WTC11 (cell line): ENCODE measurements at regions not wholly inside any gene's neighbourhood (a gene's known extent, or its start where the extent isn't known, plus 50 kb on each side); places are given as distances from the start of the nearest gene placed in this dataset.

Experiments used
- CTCF ChIP-seq: fragments of 200-600 bp; IDR thresholded peaks from 2 replicates; pipeline ENCODE4 v1.8.0; 2022; ENCODE audit warnings: antibody characterized with exemption
- FOXJ3 ChIP-seq: sonication (generic); formaldehyde crosslinking; IDR thresholded peaks from 2 replicates; pipeline ENCODE4 v1.9.0; 2021; ENCODE audit warnings: missing genetic modification reagents, mild to moderate bottlenecking, borderline replicate concordance
- HMGXB4 ChIP-seq: sonication (generic); formaldehyde crosslinking; IDR thresholded peaks from 2 replicates; pipeline ENCODE4 v1.8.1; 2023; ENCODE audit warnings: mild to moderate bottlenecking, moderate library complexity, missing genetic modification reagents

- TF ChIP-seq HMGXB4 (no peak), CTCF (no peak), FOXJ3 (CRISPR knock-in tag) (no peak)
Observed at GRCh38 chr5:88094906-88095496, 173.6 kb downstream of the TMEM161B start.
